Stimulated activated CD4-positive, alpha-beta T cell treated with anti-CD3 and anti-CD28 coated beads, Interleukin-2, amount 100 ng/mL, for 24 hours (primary cell): ENCODE measurements at regions not wholly inside any gene's neighbourhood (a gene's known extent, or its start where the extent isn't known, plus 50 kb on each side); places are given as distances from the start of the nearest gene placed in this dataset.

ENCODE experiments used
- DNase-seq, 2 donors: peaks; one replicate each; pipeline ENCODE4 v3.0.0-alpha.2; 2020

- no peak for DNase-seq
Measured at GRCh38 chr6:8275667-8276066, 159.7 kb downstream of the SLC35B3 start.

GRCh38 chr6:8274226-8274625 lies 161.1 kb downstream of the SLC35B3 start:
- DNase-seq = no peak

- DNase-seq = no peak
Measured at GRCh38 chr6:8269872-8270454, 165.4 kb downstream of the SLC35B3 start.

- DNase-seq = no peak
Measured at GRCh38 chr6:8269094-8269493, 166.3 kb downstream of the SLC35B3 start.

- no peak for DNase-seq
Measured at GRCh38 chr6:8268606-8269005, 166.3 kb upstream of the EEF1E1 start.

GRCh38 chr6:8268156-8268555 lies 165.8 kb upstream of the EEF1E1 start:
- DNase-seq = no peak

- DNase-seq = no peak
Measured at GRCh38 chr6:8260610-8261009, 158.3 kb upstream of the EEF1E1 start.

- no peak for DNase-seq
Measured at GRCh38 chr6:8246403-8246802, 144.1 kb upstream of the EEF1E1 start.

GRCh38 chr6:8245726-8246125 lies 143.4 kb upstream of the EEF1E1 start:
- DNase-seq = no peak

GRCh38 chr6:8243475-8243874 lies 141.1 kb upstream of the EEF1E1 start:
- DNase-seq = no peak

- no peak for DNase-seq
Measured at GRCh38 chr6:8242885-8243284, 140.5 kb upstream of the EEF1E1 start.

GRCh38 chr6:8240301-8240700 lies 138.0 kb upstream of the EEF1E1 start:
- DNase-seq = no peak

- DNase-seq = no peak
Measured at GRCh38 chr6:8238773-8239683, 136.7 kb upstream of the EEF1E1 start.

GRCh38 chr6:8237668-8238067 lies 135.3 kb upstream of the EEF1E1 start:
- no peak for DNase-seq

GRCh38 chr6:8236956-8237355 lies 134.6 kb upstream of the EEF1E1 start:
- no peak for DNase-seq

GRCh38 chr6:8234321-8234720 lies 132.0 kb upstream of the EEF1E1 start:
- DNase-seq = no peak

GRCh38 chr6:8231956-8232355 lies 129.6 kb upstream of the EEF1E1 start:
- no peak for DNase-seq

- no peak for DNase-seq
Measured at GRCh38 chr6:8229915-8230756, 127.8 kb upstream of the EEF1E1 start.

GRCh38 chr6:8225113-8225512 lies 122.8 kb upstream of the EEF1E1 start:
- DNase-seq = no peak

GRCh38 chr6:8223678-8224077 lies 121.3 kb upstream of the EEF1E1 start:
- no peak for DNase-seq

GRCh38 chr6:8219352-8219943 lies 117.1 kb upstream of the EEF1E1 start:
- DNase-seq = peak; percentile 26 to 48

GRCh38 chr6:8218861-8219260 lies 116.5 kb upstream of the EEF1E1 start:
- no peak for DNase-seq

- DNase-seq = no peak
Measured at GRCh38 chr6:8215631-8216030, 113.3 kb upstream of the EEF1E1 start.
